HEK293T (cell line): ENCODE measurements at regions not wholly inside any gene's neighbourhood (a gene's known extent, or its start where the extent isn't known, plus 50 kb on each side); places are given as distances from the start of the nearest gene placed in this dataset.

Experiments used
- ARNT ChIP-seq: fragments of 450-650 bp; IDR thresholded peaks from 2 replicates; pipeline ENCODE4 v1.6.1; 2017; ENCODE audit warnings: mild to moderate bottlenecking
- BHLHE40 ChIP-seq: fragments of 450-650 bp; IDR thresholded peaks from 2 replicates; pipeline ENCODE4 v1.6.1; 2016; ENCODE audit warnings: mild to moderate bottlenecking, moderate library complexity, borderline replicate concordance
- ELF4 ChIP-seq: fragments of 450-650 bp; IDR thresholded peaks from 2 replicates; pipeline ENCODE4 v1.6.1; 2017; ENCODE audit warnings: antibody characterized with exemption
- FOXM1 ChIP-seq: fragments of 450-650 bp; IDR thresholded peaks from 2 replicates; pipeline ENCODE4 v1.6.1; 2017; ENCODE audit warnings: mild to moderate bottlenecking, borderline replicate concordance
- PKNOX1 ChIP-seq: fragments of 450-650 bp; IDR thresholded peaks from 2 replicates; pipeline ENCODE4 v1.6.1; 2016
- SUZ12 ChIP-seq: fragments of 450-650 bp; IDR thresholded peaks from 2 replicates; pipeline ENCODE4 v1.6.1; 2016; ENCODE audit warnings: mild to moderate bottlenecking
- TARDBP ChIP-seq: fragments of 450-650 bp; IDR thresholded peaks from 2 replicates; pipeline ENCODE4 v1.6.1; 2016

GRCh38 chr2:78427170-78427569 lies 598.3 kb upstream of the REG3G start:
- TF ChIP-seq TARDBP (no peak), ELF4 (no peak), PKNOX1 (no peak), SUZ12 (no peak), ARNT (no peak), FOXM1 (no peak), BHLHE40 (no peak)
